ENCODE measurements at regions not wholly inside any gene's neighbourhood (a gene's known extent, or its start where the extent isn't known, plus 50 kb on each side); places are given as distances from the start of the nearest gene placed in this dataset.

GRCh38 chr5:143634689-143635088, 177.3 kb upstream of the HMHB1 start (continued):
- TF ChIP-seq, protein P1, sequence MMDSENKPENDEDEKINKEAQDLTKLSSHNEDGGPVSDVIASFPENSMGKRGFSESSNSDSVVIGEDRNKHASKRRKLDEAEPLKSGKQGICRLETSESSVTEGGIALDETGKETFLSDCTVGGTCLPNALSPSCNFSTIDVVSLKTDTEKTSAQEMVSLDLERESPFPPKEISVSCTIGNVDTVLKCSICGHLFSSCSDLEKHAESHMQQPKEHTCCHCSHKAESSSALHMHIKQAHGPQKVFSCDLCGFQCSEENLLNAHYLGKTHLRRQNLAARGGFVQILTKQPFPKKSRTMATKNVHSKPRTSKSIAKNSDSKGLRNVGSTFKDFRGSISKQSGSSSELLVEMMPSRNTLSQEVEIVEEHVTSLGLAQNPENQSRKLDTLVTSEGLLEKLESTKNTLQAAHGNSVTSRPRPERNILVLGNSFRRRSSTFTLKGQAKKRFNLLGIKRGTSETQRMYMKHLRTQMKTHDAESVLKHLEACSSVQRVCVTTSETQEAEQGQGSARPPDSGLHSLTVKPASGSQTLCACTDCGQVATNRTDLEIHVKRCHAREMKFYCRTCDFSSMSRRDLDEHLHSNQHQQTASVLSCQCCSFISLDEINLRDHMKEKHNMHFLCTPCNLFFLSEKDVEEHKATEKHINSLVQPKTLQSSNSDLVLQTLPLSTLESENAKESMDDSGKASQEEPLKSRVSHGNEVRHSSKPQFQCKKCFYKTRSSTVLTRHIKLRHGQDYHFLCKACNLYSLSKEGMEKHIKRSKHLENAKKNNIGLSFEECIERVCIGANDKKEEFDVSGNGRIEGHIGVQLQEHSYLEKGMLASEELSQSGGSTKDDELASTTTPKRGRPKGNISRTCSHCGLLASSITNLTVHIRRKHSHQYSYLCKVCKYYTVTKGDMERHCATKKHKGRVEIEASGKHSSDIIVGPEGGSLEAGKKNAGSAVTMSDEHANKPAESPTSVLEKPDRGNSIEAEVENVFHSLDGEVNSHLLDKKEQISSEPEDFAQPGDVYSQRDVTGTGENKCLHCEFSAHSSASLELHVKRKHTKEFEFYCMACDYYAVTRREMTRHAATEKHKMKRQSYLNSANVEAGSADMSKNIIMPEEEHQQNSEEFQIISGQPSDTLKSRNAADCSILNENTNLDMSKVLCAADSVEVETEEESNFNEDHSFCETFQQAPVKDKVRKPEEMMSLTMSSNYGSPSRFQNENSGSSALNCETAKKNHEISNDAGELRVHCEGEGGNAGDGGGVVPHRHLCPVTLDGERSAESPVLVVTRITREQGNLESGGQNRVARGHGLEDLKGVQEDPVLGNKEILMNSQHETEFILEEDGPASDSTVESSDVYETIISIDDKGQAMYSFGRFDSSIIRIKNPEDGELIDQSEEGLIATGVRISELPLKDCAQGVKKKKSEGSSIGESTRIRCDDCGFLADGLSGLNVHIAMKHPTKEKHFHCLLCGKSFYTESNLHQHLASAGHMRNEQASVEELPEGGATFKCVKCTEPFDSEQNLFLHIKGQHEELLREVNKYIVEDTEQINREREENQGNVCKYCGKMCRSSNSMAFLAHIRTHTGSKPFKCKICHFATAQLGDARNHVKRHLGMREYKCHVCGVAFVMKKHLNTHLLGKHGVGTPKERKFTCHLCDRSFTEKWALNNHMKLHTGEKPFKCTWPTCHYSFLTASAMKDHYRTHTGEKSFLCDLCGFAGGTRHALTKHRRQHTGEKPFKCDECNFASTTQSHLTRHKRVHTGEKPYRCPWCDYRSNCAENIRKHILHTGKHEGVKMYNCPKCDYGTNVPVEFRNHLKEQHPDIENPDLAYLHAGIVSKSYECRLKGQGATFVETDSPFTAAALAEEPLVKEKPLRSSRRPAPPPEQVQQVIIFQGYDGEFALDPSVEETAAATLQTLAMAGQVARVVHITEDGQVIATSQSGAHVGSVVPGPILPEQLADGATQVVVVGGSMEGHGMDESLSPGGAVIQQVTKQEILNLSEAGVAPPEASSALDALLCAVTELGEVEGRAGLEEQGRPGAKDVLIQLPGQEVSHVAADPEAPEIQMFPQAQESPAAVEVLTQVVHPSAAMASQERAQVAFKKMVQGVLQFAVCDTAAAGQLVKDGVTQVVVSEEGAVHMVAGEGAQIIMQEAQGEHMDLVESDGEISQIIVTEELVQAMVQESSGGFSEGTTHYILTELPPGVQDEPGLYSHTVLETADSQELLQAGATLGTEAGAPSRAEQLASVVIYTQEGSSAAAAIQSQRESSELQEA (CRISPR knock-in tag; IDR thresholded peaks at IDR 0.05; ENCODE audit: not compliant biosample characterization), result no peak

GRCh38 chr5:143629871-143630659, 181.9 kb upstream of the HMHB1 start:
- no peaks in the 10 kb centered on the region for H3K27me3 ChIP-seq (ENCODE audit: control insufficient read depth in 1 of 2, insufficient read depth in 2 of 2, low read length in 2 of 2)
- no peaks in the 10 kb centered on the region for H3K79me2 ChIP-seq (ENCODE audit: insufficient read depth, low read length)
- H3K9me3 ChIP-seq (ENCODE audit: low read length), result no peaks in the 10 kb centered on the region
- H3K9ac ChIP-seq (ENCODE audit: insufficient read depth, low read depth, low read length), result 0 out of 2 replicates have a peak overlapping the region, but pooled peaks have one; percentile 30
- 52% methylated on average over 9 of the region's 9 CpGs for WGBS (ENCODE audit: low lambda C conversion rate)
- no TSS peak for BruUV-seq (replicated peaks)
- intact Hi-C loops (cut with micrococcal nuclease; ENCODE audit: unreplicated experiment) (no loop called here), in situ Hi-C loops (cut with HindIII; ENCODE audit: extremely low pct_ligation_motif_present, low pct_unique_long_range_greater_than_20kb) (no loop called here)
- ATAC-seq (peak; percentile 62), FAIRE-seq (no peak), DNase-seq (ENCODE audit: low spot score) (peak; percentile 80)
- peak overlapping the region; percentile 15 for H2AFZ ChIP-seq (ENCODE audit: low read length)
- no peaks in the 10 kb centered on the region for H3K36me3 ChIP-seq (replicated peaks in 1 of 2; ENCODE audit: control insufficient read depth in 1 of 2, insufficient read depth in 2 of 2, low read length in 2 of 2)
- peak overlapping the region; percentile 21 for H3K4me2 ChIP-seq (ENCODE audit: low read depth, low read length)
- no peaks in the 10 kb centered on the region for H4K20me1 ChIP-seq (ENCODE audit: insufficient read depth, low read length)
- ChIA-PET CTCF (ENCODE audit: low intra/inter-chr PET ratio, low total read pairs) (no interaction called here), POLR2A (interaction anchor here (0.7 to 1.5 kb wide), 10 partner anchors 17 to 226 kb away, joined by 3 to 5 read pairs (median 4); partner anchors contain the start of gene NR3C1)
- peaks cover 37% of the 10 kb centered on the region for H3K4me1 ChIP-seq (ENCODE audit: insufficient read depth, low read length)
- peak overlapping the region; percentile 53 for H3K27ac ChIP-seq (ENCODE audit: extremely low read length, insufficient read depth, low read length)
- no peak overlapping the region for H3K4me3 ChIP-seq (replicated peaks in 1 of 3; ENCODE audit: insufficient read depth in 1 of 3, low read depth in 2 of 3, low read length in 3 of 3)
- TF ChIP-seq ZNF512 (CRISPR knock-in tag; IDR thresholded peaks at IDR 0.05) (no peak), ADNP (CRISPR knock-in tag; IDR thresholded peaks at IDR 0.05) (no peak), IKZF1 (IDR thresholded peaks at IDR 0.05) (no peak), ZNF652 (CRISPR knock-in tag; IDR thresholded peaks at IDR 0.05; ENCODE audit: borderline replicate concordance, low read depth) (no peak)
- TF ChIP-seq, protein P2, sequence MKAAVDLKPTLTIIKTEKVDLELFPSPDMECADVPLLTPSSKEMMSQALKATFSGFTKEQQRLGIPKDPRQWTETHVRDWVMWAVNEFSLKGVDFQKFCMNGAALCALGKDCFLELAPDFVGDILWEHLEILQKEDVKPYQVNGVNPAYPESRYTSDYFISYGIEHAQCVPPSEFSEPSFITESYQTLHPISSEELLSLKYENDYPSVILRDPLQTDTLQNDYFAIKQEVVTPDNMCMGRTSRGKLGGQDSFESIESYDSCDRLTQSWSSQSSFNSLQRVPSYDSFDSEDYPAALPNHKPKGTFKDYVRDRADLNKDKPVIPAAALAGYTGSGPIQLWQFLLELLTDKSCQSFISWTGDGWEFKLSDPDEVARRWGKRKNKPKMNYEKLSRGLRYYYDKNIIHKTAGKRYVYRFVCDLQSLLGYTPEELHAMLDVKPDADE (CRISPR knock-in tag; IDR thresholded peaks at IDR 0.05), result no peak
- TF ChIP-seq, protein P3, sequence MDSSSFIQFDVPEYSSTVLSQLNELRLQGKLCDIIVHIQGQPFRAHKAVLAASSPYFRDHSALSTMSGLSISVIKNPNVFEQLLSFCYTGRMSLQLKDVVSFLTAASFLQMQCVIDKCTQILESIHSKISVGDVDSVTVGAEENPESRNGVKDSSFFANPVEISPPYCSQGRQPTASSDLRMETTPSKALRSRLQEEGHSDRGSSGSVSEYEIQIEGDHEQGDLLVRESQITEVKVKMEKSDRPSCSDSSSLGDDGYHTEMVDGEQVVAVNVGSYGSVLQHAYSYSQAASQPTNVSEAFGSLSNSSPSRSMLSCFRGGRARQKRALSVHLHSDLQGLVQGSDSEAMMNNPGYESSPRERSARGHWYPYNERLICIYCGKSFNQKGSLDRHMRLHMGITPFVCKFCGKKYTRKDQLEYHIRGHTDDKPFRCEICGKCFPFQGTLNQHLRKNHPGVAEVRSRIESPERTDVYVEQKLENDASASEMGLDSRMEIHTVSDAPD (CRISPR knock-in tag; IDR thresholded peaks at IDR 0.05), result no peak

Data from HepG2 (cell line).